Stimulated activated CD8-positive, alpha-beta memory T cell treated with anti-CD3 and anti-CD28 coated beads, Interleukin-7, amount 100 ng/mL, for 4 hours (primary cell): ENCODE measurements at regions not wholly inside any gene's neighbourhood (a gene's known extent, or its start where the extent isn't known, plus 50 kb on each side); places are given as distances from the start of the nearest gene placed in this dataset.

Experiments
- DNase-seq, 2 donors: peaks; one replicate each; pipeline ENCODE4 v3.0.0-alpha.2; 2020; ENCODE audit warnings: low read depth in 2 of 2

- DNase-seq = no peak
Measured at GRCh38 chr18:59963229-59963628, 63.4 kb downstream of the PMAIP1 start.

DNA sequence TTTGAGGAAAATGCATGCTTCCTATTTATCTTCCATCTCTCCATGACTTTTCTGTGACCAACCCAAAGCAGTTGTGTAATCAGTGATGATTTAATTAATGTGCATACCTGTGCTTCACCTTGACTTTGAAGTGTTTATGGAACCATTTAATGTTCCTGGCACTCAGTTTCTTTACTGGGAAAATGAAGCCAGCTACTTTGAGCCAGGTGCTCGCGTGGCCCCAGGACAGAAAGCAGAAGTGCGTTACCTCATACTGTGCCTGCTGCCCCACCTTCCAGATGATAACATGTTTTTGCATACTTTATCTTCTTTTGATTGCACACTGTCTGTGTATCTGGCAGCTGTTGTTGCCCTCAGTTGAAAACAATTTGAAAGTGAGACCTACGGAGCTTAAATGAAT, 61.3 kb downstream of the PMAIP1 start:
- no peak for DNase-seq

DNA sequence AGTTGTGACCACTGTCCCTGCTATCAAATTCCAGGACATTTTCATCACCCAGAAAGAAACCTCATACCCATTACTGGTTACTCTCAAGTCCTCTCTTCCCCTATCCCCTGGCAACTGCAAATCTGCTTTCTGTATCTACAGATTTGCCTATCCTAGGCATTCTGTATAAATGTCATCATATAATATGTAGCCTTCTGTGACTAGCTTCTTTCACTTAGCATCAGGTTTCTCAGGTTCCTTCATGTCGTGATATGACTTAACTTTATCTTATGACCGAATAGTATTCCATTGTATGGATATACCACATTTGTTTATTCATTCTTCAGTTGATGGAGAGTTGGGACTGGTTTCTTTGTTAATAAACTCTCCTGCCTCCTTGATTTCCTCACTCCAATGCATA, 60.5 kb downstream of the PMAIP1 start:
- no peak for DNase-seq

GRCh38 chr18:59959606-59960005, 59.8 kb downstream of the PMAIP1 start:
- DNase-seq = no peak

GRCh38 chr18:59959073-59959472, 59.3 kb downstream of the PMAIP1 start:
- no peak for DNase-seq

- no peak for DNase-seq
Measured at GRCh38 chr18:59957957-59958356, 58.2 kb downstream of the PMAIP1 start.

DNA sequence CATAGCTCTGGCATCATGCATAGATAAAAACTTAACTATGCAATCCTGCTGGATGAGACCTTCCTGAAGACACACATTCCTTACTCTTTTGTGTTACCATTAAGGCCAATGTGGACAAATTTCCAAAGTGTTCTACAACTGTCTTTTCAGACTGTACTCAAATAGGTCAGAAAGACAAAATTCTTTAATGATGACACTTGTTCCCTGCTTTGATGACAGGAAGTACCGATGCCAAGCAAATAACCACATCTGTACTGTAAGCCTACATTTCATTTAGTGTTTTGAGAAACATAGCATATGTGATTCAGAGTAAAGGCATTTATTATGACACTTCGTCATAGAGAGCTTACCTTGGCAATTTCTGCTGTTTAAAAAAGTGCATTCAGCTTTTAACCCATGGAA, 55.0 kb downstream of the PMAIP1 start:
- no peak for DNase-seq

- no peak for DNase-seq
Measured at GRCh38 chr18:59954241-59954640, 54.4 kb downstream of the PMAIP1 start.
